Activated T-cell treated with anti-CD3 and anti-CD28 coated beads, Interleukin-2, amount 50 U/mL, for 1 hour (primary cell): ENCODE measurements at regions not wholly inside any gene's neighbourhood (a gene's known extent, or its start where the extent isn't known, plus 50 kb on each side); places are given as distances from the start of the nearest gene placed in this dataset.
"Not testable (repeated sequence)": the region's sequence is repeated elsewhere in the genome, so short reads cannot be mapped to it uniquely, and the experiment has no call there.

Experiments used
- DNase-seq: peaks from one replicate; pipeline ENCODE4 v3.0.0-alpha.2; 2020

GRCh38 chr22:10526079-10526478 is 5001.9 kb upstream of the OR11H1 start:
- DNase-seq, result peak; percentile 2

DNA sequence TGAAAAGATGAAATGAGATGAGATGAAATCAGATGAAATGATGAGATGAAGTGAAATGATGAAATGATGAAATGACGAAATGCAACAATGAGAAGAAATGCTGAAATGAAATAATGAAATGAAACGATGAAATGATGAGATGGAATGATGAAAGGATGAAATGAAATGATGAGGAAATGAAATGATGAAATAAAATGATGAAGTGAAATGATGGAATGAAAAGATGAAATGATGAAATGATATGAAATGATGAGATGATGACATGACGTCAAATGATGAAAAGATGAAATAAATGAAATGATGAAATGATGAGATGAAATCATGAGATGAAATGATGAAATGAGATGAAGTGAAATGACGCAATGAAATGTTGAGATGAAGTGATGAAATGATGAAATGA is 4996.9 kb upstream of the OR11H1 start:
- DNase-seq, result not testable (repeated sequence)

DNA sequence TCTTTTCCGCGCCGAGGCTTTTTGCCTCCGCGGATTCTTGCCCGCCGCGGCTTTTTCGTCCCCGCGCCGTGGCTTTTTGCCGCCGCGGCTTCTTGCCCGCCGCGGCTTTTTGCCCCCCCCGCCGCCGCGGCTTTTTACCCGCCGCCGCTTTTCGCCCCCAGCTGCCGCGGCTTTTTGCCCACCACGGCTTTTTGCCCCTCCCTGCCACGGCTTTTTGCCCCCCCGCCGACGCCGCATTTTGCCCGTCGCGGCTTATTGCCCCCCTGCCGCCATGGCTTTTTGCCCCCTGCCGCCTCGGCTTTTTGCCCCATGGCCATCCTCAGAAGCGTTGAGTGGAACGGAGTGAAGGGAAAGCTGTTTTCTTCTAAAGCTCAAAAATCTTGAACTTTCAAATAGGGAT is 4955.5 kb upstream of the OR11H1 start:
- not testable (repeated sequence) for DNase-seq

DNA sequence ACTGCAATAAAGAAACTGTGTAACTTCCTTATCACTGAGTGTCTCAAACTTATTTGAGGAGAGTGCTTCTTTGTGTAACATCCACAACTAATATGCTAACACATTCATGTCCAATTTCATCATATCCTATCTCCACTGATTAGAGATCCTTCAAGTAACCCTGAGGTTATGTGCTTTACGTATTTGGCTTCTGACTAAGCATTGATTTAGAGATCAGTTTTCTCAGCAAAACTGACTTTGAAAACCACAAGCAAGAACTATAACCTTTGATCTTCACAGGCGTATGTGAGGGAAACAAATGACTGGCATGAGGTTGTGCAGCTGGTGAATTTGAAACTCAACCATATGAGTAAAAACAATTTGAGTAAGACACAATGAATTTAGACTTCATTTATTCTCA is 4926.9 kb upstream of the OR11H1 start:
- DNase-seq, result not testable (repeated sequence)

GRCh38 chr22:10631961-10632360 is 4896.0 kb upstream of the OR11H1 start:
- not testable (repeated sequence) for DNase-seq

DNA sequence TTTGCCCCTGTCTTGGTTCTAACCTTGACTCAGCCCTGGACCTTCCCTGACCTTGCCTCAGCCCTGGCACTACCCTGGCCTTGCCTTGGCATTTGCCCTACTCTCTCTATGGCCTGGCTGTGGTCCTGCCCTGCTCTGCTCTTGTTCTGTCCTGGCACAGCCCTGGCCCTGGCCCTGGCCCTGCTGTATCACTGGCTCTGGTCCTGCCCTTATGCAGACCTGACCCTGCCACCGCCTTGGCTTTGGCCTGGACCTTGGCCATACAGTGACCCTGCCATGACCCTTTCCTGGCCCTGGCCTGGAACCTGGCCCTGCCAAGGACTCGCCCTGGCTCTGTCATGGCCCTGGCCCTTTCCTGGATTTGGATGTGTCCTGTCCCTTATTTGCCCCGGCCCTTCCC is 4892.7 kb upstream of the OR11H1 start:
- DNase-seq, result not testable (repeated sequence)

DNA sequence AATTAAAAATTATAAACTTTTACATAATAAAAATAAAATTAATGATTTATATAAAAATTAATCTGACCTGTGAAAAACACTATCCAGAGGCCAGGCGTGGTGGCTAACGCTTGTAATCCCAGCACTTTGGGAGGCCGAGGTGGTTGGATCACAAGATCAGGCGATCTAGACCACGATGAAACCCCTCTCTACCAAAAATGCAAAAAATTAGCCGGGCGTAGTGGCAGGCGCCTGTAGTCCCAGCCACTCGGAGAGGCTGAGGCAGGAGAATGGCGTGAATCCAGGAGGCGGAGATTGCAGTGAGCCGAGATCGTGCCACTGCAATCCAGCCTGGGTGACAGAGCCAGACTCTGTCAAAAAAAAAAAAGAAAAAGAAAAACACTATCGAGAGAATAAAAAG is 4865.2 kb upstream of the OR11H1 start:
- DNase-seq, result not testable (repeated sequence)

- DNase-seq, result not testable (repeated sequence)
Measured at GRCh38 chr22:10673065-10673464, 4854.9 kb upstream of the OR11H1 start.

- not testable (repeated sequence) for DNase-seq
Measured at GRCh38 chr22:10678720-10679119, 4849.3 kb upstream of the OR11H1 start.

DNA sequence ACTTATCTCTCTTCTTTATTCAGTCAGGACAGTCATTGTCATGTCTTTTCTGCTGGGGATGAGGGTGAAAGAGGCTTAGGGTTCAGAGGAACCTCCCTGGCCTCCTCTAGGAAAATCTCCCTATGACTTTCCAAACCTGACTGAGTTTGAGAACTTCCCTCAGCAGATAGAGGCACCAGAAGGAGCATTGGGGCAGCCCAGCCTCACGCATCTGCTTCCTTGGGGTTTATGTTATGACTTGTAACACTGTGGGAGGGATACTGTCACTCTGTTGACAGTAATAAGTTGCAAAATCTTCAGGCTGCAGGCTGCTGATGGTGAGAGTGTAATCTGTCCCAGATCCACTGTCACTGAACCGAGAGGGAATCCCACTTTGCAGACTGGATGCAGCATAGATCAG is 4842.6 kb upstream of the OR11H1 start:
- not testable (repeated sequence) for DNase-seq

GRCh38 chr22:10687256-10687655 is 4840.7 kb upstream of the OR11H1 start:
- not testable (repeated sequence) for DNase-seq

DNA sequence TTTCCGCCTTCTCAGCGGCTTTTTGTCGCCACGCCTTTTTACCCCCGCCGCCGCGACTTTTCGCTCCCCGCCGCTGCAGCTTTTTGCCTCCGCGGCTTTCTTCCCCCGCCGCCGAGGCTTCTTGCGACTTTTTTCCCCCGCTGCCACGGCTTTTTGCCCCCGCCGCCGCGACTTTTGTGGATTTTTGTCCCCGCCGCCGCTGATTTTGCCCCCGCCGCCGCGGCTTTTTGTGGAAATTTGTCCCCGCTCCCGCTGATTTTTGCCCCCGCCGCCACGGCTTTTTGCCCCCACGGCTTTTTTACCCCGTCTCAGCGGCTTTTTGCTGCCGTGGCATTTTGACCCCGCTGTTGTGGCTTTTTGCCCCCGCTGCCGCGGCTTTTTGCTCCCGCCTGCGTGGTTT is 4829.2 kb upstream of the OR11H1 start:
- not testable (repeated sequence) for DNase-seq

GRCh38 chr22:10699301-10700097 is 4828.5 kb upstream of the OR11H1 start:
- not testable (repeated sequence) for DNase-seq

DNA sequence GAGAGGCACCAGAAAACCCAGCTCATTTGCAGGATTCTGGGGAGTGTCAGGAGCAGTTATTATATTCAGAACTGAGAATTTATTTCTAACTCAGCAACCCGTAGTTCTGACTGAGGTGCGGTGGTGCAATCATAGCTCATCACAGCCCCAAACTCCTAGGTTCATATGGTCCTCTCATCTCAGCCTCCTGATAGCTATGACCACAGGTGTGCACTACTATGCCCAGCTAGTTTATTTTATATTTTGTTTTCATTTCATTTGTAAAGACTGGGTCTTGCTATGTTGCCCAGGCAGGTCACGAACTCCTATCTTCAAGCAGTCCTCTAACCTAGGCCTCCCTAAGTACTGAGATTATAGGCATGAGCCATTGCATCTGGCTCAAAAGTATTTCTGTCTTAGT is 4819.8 kb upstream of the OR11H1 start:
- DNase-seq, result not testable (repeated sequence)

DNA sequence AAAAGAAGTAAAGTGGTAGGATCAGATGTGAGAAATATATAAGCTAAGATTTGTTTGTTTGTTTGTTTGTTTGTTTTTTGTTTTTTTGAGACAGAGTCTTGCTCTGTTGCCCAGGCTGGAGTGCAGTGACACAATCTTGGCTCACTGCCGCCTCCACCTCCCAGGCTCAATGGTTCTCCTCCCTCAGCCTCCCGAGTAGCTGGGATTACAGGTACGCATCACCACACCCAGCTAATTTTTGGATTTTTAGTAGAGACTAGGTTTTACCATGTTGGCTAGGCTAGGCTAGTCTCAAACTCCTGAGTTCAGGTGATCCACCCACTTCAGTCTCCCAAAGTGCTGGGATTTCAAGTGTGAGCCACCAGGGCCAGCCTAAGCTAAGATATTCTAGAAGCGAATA is 4817.1 kb upstream of the OR11H1 start:
- DNase-seq, result not testable (repeated sequence)

DNA sequence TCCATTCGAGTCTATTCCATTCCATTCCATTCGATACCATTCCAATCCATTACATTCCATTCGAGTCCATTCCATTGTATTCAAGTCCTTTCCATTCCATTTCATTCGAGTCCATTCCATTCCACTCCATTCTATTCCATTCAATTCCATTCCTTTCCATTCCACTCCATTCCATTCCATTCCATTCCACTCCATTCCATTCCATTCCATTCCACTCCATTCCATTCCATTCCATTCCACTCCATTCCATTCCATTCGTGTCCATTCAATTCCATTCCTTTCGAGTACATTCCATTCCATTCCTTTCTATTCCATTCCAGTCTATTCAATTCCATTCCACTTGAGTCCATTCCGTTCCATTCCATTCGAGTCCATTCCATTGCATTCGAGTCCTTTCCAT is 4805.2 kb upstream of the OR11H1 start:
- DNase-seq, result not testable (repeated sequence)

DNA sequence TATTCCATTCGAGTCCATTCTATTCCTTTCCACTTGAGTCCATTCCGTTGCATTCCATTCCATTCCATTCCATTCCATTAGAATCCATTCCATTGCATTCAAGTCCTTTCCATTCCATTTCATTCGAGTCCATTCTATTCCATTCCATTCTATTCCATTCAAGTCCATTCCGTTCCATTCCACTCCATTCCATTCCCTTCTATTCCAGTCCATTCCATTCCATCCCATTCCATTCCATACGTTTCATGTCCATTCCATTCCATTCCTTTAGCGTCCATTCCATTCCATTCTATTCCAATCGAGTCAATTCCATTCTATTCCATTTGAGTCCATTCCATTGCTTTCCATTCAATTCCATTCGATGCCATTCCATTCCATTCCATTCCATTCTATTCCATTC is 4804.0 kb upstream of the OR11H1 start:
- DNase-seq, result not testable (repeated sequence)

- no peak for DNase-seq
Measured at GRCh38 chr22:10727393-10727792, 4800.6 kb upstream of the OR11H1 start.

- not testable (repeated sequence) for DNase-seq
Measured at GRCh38 chr22:10729979-10730378, 4798.0 kb upstream of the OR11H1 start.

DNA sequence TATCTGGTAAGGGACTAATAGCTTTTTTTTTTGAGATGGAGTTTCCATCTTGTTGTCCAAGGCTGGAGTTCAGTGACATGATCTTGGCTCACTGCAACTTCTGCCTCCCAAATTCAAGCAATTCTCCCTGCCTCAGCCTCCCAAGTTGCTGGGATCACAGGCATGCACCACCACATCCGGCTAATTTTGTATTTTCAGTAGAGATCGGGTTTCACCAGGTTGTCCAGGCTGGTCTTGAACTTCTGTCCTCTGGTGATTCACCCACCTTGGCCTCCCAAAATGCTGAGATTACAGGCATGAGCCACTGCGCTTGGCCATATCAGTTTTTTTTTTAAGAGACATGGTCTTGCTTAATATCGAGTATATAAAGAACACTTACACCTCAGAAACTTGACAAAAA is 4797.3 kb upstream of the OR11H1 start:
- DNase-seq, result not testable (repeated sequence)

DNA sequence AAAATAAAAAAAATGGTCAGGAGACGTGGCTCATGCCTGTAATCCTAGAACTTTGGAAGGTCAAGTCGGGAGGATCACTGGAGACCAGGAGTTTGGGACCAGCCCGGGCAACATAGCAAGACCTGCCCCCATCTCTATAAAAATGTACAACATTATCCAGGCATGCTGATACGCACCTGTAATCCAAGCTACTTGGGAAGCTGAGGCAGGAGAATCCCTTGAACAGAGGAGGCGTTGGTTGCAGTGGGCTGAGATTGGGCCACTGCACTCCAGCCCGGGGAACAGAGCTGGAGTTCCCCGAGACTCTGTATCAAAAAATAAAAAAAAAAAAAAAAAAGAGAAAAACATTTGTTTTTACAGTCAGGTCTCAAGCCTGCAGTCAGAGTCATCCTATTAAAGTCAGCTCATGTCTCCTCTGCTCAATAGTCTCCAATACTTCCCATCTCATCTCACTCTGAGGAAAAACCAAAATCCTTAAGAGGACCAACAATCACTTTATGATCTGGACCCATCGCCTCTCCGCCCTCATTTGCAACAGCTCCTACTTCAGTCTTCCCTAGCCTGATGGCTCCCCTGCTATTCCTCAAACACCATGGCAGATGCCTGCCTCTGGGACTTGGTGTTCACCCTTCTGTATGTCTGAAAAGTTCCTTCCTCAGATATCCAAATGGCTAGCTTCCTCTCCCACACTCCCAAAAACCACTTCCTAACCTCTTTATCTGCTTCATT is 4796.6 kb upstream of the OR11H1 start:
- DNase-seq, result not testable (repeated sequence)

DNA sequence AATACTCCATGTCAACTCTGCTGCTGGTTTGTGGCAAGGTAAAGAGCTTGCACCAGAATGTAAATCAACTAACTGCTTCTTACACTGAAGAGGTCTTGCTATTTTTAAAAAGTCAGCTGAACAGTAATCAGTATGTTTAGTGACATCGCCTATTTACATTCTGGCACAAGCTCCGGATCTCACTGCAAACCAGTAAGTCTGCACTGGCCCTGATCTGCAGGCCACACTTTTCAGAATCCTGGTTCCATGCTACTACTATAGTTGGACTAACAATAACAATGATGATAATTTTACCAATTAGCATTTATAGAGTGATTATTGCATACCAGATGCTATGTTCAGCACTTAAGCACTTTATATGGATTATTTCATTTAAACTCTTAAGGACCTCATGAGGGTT is 4792.9 kb upstream of the OR11H1 start:
- DNase-seq, result not testable (repeated sequence)

DNA sequence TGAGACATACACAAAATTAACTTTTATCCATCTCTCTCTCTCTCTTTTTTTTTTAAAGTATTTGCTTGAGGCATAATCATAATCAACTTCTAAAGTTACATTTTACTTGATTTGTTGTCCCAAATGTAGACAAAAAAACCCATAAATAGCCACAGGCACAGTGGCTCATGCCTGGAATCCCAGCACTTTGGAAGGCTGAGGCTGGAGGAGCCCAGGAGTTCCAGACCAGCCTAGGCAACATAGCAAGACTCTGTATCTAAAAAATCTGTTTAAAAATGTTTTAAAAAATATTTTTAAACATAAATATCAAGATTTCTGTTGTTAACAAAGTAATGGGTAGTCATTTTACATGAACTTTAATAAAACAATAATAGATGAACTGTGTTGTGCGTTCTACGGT is 4791.1 kb upstream of the OR11H1 start:
- DNase-seq, result not testable (repeated sequence)

- not testable (repeated sequence) for DNase-seq
Measured at GRCh38 chr22:10737931-10738330, 4790.1 kb upstream of the OR11H1 start.
